H1 (cell line): ENCODE measurements at regions not wholly inside any gene's neighbourhood (a gene's known extent, or its start where the extent isn't known, plus 50 kb on each side); places are given as distances from the start of the nearest gene placed in this dataset.

Source experiments
- POLR2A ChIP-seq, 2 experiments: IDR thresholded peaks; 1 replicate in 1 of 2; 2 replicates in 1 of 2; pipeline ENCODE4 v1.6.1; 2011; ENCODE audit warnings: low read depth in 2 of 2, low read length in 2 of 2, mild to moderate bottlenecking in 2 of 2; ENCODE audit errors: control extremely low read depth in 1 of 2
- ZNF274 ChIP-seq: IDR thresholded peaks from 2 replicates; pipeline ENCODE4 v1.7.0; 2012; ENCODE audit warnings: low read length, borderline replicate concordance; ENCODE audit errors: extremely low read depth

GRCh38 chr4:128725405-128726055 lies 84.0 kb upstream of the JADE1 start:
- no peak for TF ChIP-seq ZNF274
- TF ChIP-seq POLR2A (IDR thresholded peaks at IDR 0.05; ENCODE audit: control extremely low read depth in 1 of 2, low read depth in 2 of 2, low read length in 2 of 2), result no peak
